ENCODE measurements at regions not wholly inside any gene's neighbourhood (a gene's known extent, or its start where the extent isn't known, plus 50 kb on each side); places are given as distances from the start of the nearest gene placed in this dataset.
"Not testable (repeated sequence)": the region's sequence is repeated elsewhere in the genome, so short reads cannot be mapped to it uniquely, and the experiment has no call there.

DNA sequence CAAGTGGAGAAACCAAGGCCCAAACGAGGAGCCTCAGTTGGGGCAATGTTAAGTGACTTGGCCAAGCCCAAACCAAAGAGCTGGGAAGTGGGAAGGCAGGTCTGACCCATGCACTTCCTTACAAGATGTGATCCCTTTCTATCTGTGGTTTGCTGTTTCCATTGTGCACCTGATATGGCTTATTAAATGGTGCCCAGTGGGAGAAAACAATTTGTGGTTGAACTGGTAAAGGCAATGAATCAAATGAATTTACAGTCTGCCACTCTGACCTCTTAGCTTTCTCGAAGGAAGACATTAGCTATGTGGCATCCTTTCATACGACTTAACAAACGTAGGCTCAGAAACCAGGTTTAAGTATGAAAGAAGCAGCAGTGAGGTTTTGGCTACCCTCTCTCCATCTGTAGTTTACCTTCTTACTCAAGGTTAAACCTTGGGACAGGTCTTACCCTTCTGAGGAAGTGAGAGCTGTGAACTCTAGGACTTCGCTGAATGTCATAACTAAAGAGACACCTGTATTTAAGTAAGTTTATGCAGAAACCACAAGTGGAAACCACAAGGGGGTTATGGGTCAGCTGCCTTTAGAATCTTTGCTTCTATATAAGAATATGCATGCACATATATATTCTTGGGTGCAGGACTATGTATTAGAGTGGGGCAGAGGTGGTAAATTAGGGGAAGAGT, 100.5 kb upstream of the SPATA31D4 start:
- H3K36me3 ChIP-seq (ENCODE audit: control insufficient read depth, insufficient read depth, low read length): no peaks in the 10 kb centered on the region
- no peaks in the 10 kb centered on the region for H3K79me2 ChIP-seq (ENCODE audit: control insufficient read depth, insufficient read depth, low read length)
- H2AFZ ChIP-seq (ENCODE audit: low read depth, low read length): no peak overlapping the region
- no peak overlapping the region for H3K27ac ChIP-seq (ENCODE audit: extremely low read depth, low read depth, low read length)
- no peaks in the 10 kb centered on the region for H4K20me1 ChIP-seq (replicated peaks; ENCODE audit: control insufficient read depth, insufficient read depth, low read length)
- H3K4me3 ChIP-seq: no peak overlapping the region
- FAIRE-seq (no peak), DNase-seq (ENCODE audit: extremely low read depth in 1 of 4, low spot score in 3 of 4) (no peak), ATAC-seq (no peak)
- CTCF ChIA-PET (ENCODE audit: low intra/inter-chr PET ratio): no interaction called here
- POLR2A ChIA-PET: interaction anchor here (0.6 kb wide), 1 partner anchor 277 kb away, joined by 3 read pairs; no protein-coding TSS in a partner anchor
- in situ Hi-C loops (cut with MboI): no loop called here
- no peak overlapping the region for H3K4me2 ChIP-seq (ENCODE audit: insufficient read depth, low read length)
- no peak overlapping the region for H3K9ac ChIP-seq (ENCODE audit: insufficient read depth in 1 of 2, low read depth in 2 of 2, low read length in 2 of 2)
- BruUV-seq (replicated peaks): no TSS peak
- no peaks in the 10 kb centered on the region for H3K27me3 ChIP-seq (ENCODE audit: control insufficient read depth in 2 of 2, insufficient read depth in 2 of 2, low read length in 2 of 2)
- no peaks in the 10 kb centered on the region for H3K9me3 ChIP-seq (replicated peaks; ENCODE audit: control insufficient read depth, insufficient read depth, low read depth, low read length)
- H3K9me1 ChIP-seq (ENCODE audit: control insufficient read depth, insufficient read depth, low read length): no peaks in the 10 kb centered on the region
- TF ChIP-seq KAT8 (IDR thresholded peaks at IDR 0.05; ENCODE audit: low read depth): no peak
- no peak for TF ChIP-seq COPS2 (conservative IDR thresholded peaks at IDR 0.05)
- no peaks in the 10 kb centered on the region for H3K4me1 ChIP-seq (replicated peaks in 1 of 2; ENCODE audit: control insufficient read depth in 2 of 2, insufficient read depth in 2 of 2, low read length in 2 of 2)
- WGBS (ENCODE audit: insufficient coverage, low coverage, missing lambda C conversion rate): 0% methylated on average over 4 of the region's 5 CpGs
- intact Hi-C loops (cut with micrococcal nuclease): no loop called here

- no peak for FAIRE-seq
- no peaks in the 10 kb centered on the region for H3K79me2 ChIP-seq (ENCODE audit: control insufficient read depth, insufficient read depth, low read length)
- POLR2A ChIA-PET: no interaction called here
- H4K20me1 ChIP-seq (replicated peaks; ENCODE audit: control insufficient read depth, insufficient read depth, low read length): no peaks in the 10 kb centered on the region
- H3K36me3 ChIP-seq (ENCODE audit: control insufficient read depth, insufficient read depth, low read length): no peaks in the 10 kb centered on the region
- H3K27ac ChIP-seq (ENCODE audit: extremely low read depth, low read depth, low read length): no peak overlapping the region
- CTCF ChIA-PET (ENCODE audit: low intra/inter-chr PET ratio): no interaction called here
- H3K27me3 ChIP-seq (ENCODE audit: control insufficient read depth in 2 of 2, insufficient read depth in 2 of 2, low read length in 2 of 2): no peaks in the 10 kb centered on the region
- in situ Hi-C loops (cut with MboI): no loop called here
- H3K4me2 ChIP-seq (ENCODE audit: insufficient read depth, low read length): no peak overlapping the region
- DNase-seq (ENCODE audit: extremely low read depth in 1 of 4, low spot score in 3 of 4): no peak
- ATAC-seq: no peak
- no TSS peak for BruUV-seq (replicated peaks)
- H3K9me3 ChIP-seq (replicated peaks; ENCODE audit: control insufficient read depth, insufficient read depth, low read depth, low read length): no peaks in the 10 kb centered on the region
- intact Hi-C loops (cut with micrococcal nuclease): no loop called here
- 0% methylated on average over 4 of the region's 5 CpGs for WGBS (ENCODE audit: insufficient coverage, low coverage, missing lambda C conversion rate)
- H3K4me3 ChIP-seq: no peak overlapping the region
- no peaks in the 10 kb centered on the region for H3K9me1 ChIP-seq (ENCODE audit: control insufficient read depth, insufficient read depth, low read length)
- no peak overlapping the region for H3K9ac ChIP-seq (ENCODE audit: insufficient read depth in 1 of 2, low read depth in 2 of 2, low read length in 2 of 2)
- TF ChIP-seq RCOR1 (IDR thresholded peaks at IDR 0.05; ENCODE audit: borderline replicate concordance in 1 of 2, low read depth in 2 of 2, low read length in 2 of 2): no peak
- no peak for TF ChIP-seq NFE2 (IDR thresholded peaks at IDR 0.05; ENCODE audit: low read depth)
- TF ChIP-seq ILF3 (IDR thresholded peaks at IDR 0.05; ENCODE audit: borderline replicate concordance): no peak
- H3K4me1 ChIP-seq (replicated peaks in 1 of 2; ENCODE audit: control insufficient read depth in 2 of 2, insufficient read depth in 2 of 2, low read length in 2 of 2): no peaks in the 10 kb centered on the region
- H2AFZ ChIP-seq (ENCODE audit: low read depth, low read length): no peak overlapping the region
Observed at GRCh38 chr9:81829195-81829882, 98.9 kb upstream of the SPATA31D4 start.

- H2AFZ ChIP-seq (ENCODE audit: low read depth, low read length); H3K4me1 ChIP-seq (replicated peaks in 1 of 2; ENCODE audit: control insufficient read depth in 2 of 2, insufficient read depth in 2 of 2, low read length in 2 of 2); H3K4me3 ChIP-seq; CTCF ChIA-PET (ENCODE audit: low intra/inter-chr PET ratio); intact Hi-C loops (cut with micrococcal nuclease); H3K9me1 ChIP-seq (ENCODE audit: control insufficient read depth, insufficient read depth, low read length); H3K4me2 ChIP-seq (ENCODE audit: insufficient read depth, low read length); POLR2A ChIA-PET; in situ Hi-C loops (cut with MboI); H3K9ac ChIP-seq (ENCODE audit: insufficient read depth in 1 of 2, low read depth in 2 of 2, low read length in 2 of 2); H3K27me3 ChIP-seq (ENCODE audit: control insufficient read depth in 2 of 2, insufficient read depth in 2 of 2, low read length in 2 of 2); H3K79me2 ChIP-seq (ENCODE audit: control insufficient read depth, insufficient read depth, low read length); DNase-seq (ENCODE audit: extremely low read depth in 1 of 4, low spot score in 3 of 4); BruUV-seq (replicated peaks); ATAC-seq; H3K9me3 ChIP-seq (replicated peaks; ENCODE audit: control insufficient read depth, insufficient read depth, low read depth, low read length); H3K36me3 ChIP-seq (ENCODE audit: control insufficient read depth, insufficient read depth, low read length); H4K20me1 ChIP-seq (replicated peaks; ENCODE audit: control insufficient read depth, insufficient read depth, low read length); H3K27ac ChIP-seq (ENCODE audit: extremely low read depth, low read depth, low read length); FAIRE-seq: not testable (repeated sequence)
- 2% methylated on average over 7 of the region's 8 CpGs for WGBS (ENCODE audit: insufficient coverage, low coverage, missing lambda C conversion rate)
Observed at GRCh38 chr9:81830431-81830830, 97.8 kb upstream of the SPATA31D4 start.

Measured in K562 (cell line).